ENCODE measurements at regions not wholly inside any gene's neighbourhood (a gene's known extent, or its start where the extent isn't known, plus 50 kb on each side); places are given as distances from the start of the nearest gene placed in this dataset.
"Not testable (repeated sequence)": the region's sequence is repeated elsewhere in the genome, so short reads cannot be mapped to it uniquely, and the experiment has no call there.

DNA sequence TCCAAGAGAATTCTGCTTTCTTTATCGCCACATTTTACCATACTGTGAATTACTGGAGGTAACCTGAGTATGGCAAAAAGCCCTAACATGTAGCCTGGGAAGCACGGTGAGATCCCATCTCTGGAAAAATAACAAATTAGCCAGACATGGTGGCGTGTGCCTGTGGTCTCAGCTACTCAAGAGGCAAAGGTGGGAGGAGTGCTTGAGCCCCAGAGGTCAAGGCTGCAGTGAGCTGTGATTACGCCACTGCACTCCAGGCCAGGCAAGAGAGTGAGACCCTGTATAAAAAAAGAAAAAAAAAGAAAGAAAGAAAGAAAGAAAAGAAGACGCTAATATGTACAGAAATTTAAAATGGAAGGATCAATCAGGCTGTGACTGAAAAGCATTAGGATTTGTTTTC, 57.7 kb upstream of the SESTD1 start:
- no peak for DNase-seq

- DNase-seq = not testable (repeated sequence)
These were observed 56.4 kb upstream of the SESTD1 start for GRCh38 chr2:179321034-179321433.

DNA sequence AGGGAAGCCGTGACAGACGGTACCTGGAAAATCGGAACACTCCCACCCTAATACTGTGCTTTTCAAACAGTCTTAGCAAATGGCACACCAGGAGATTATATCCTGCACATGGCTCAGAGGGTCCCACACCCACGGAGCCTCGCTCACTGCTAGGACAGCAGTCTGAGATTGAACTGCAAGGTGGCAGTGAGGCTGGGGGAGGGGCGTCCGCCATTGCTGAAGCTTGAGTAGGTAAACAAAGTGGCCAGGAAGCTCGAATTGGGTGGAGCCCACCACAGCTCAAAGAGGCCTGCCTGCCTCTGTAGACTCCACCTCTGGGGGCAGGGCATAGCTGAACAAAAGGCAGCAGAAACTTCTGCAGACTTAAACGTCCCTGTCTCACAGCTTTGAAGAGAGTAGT, 50.1 kb upstream of the SESTD1 start:
- DNase-seq = not testable (repeated sequence)
